ENCODE measurements at regions not wholly inside any gene's neighbourhood (a gene's known extent, or its start where the extent isn't known, plus 50 kb on each side); places are given as distances from the start of the nearest gene placed in this dataset.
"Not testable (repeated sequence)": the region's sequence is repeated elsewhere in the genome, so short reads cannot be mapped to it uniquely, and the experiment has no call there.

DNA sequence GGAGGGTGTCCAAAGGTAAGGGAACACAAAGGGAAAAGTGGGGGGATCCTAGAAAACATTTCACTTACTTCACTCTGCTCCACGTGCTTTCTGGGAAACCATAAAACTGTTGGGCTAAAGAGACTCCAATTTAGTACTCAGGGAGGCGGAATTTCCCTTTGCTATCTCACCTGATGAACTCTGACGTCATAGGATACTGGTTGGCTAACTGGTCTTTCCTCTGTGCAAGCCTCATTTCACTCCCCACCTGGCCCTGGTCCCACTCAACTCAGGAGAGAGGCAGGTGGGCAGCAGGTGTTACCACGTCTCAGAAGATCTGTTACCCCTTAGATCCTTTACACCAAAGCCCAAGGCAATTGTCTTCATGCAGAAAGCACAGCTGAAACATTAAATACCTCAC lies 51.8 kb upstream of the PMAIP1 start:
- ChIA-PET POLR2A (interaction anchor here (1.3 kb wide), 1 partner anchor 57 kb away, joined by 4 read pairs; no protein-coding TSS in a partner anchor), CTCF (no interaction called here)
- DNase-seq: no peak
- Mint-ChIP-seq H3K27ac (peak overlapping the region; percentile 21), H3K9me3 (ENCODE audit: low read depth) (no peaks in the 10 kb centered on the region), H3K36me3 (ENCODE audit: low read depth) (no peaks in the 10 kb centered on the region), H3K4me1 (peaks cover 16% of the 10 kb centered on the region), H3K27me3 (no peaks in the 10 kb centered on the region), H3K4me3 (no peak overlapping the region)
- intact Hi-C loops (cut with DNase I, micrococcal nuclease): no loop called here
- no peak for ATAC-seq

- not testable (repeated sequence) for H3K36me3 Mint-ChIP-seq (ENCODE audit: low read depth); H3K9me3 Mint-ChIP-seq (ENCODE audit: low read depth); H3K27me3 Mint-ChIP-seq; H3K4me3 Mint-ChIP-seq
- DNase-seq (peak; percentile 18), ATAC-seq (peak; percentile 42)
- Mint-ChIP-seq H3K4me1 (peaks cover 16% of the 10 kb centered on the region), H3K27ac (peak overlapping the region; percentile 64)
- CTCF ChIA-PET: interaction anchor here (0.7 to 1.4 kb wide), 2 partner anchors 11 to 13 kb away, joined by 3 read pairs; no protein-coding TSS in a partner anchor
- intact Hi-C loops (cut with DNase I, micrococcal nuclease): loop anchor here in 1 of 2 experiments (2.0 kb wide), 1 partner anchor 51 kb away; the partner anchor contains the start of gene PMAIP1
- POLR2A ChIA-PET: interaction anchor here (0.6 to 1.3 kb wide), 2 partner anchors 55 to 57 kb away, joined by 3 to 4 read pairs; no protein-coding TSS in a partner anchor
Observed at GRCh38 chr18:59847491-59847846, 52.3 kb upstream of the PMAIP1 start.

- H3K9me3 Mint-ChIP-seq (ENCODE audit: low read depth): no peaks in the 10 kb centered on the region
- no peaks in the 10 kb centered on the region for H3K36me3 Mint-ChIP-seq (ENCODE audit: low read depth)
- ATAC-seq (peak; percentile 99), DNase-seq (peak; percentile 81)
- no peaks in the 10 kb centered on the region for H3K27me3 Mint-ChIP-seq
- peak overlapping the region; percentile 64 for H3K27ac Mint-ChIP-seq
- ChIA-PET POLR2A (interaction anchor here (0.6 to 1.3 kb wide), 2 partner anchors 56 to 58 kb away, joined by 3 to 4 read pairs; no protein-coding TSS in a partner anchor), CTCF (interaction anchor here (0.7 to 1.4 kb wide), 2 partner anchors 11 to 13 kb away, joined by 3 read pairs; no protein-coding TSS in a partner anchor)
- H3K4me3 Mint-ChIP-seq: no peak overlapping the region
- intact Hi-C loops (cut with DNase I, micrococcal nuclease): loop anchor here in 1 of 2 experiments (2.0 kb wide), 1 partner anchor 52 kb away; the partner anchor contains the start of gene PMAIP1
- H3K4me1 Mint-ChIP-seq: peaks cover 16% of the 10 kb centered on the region
Observed at GRCh38 chr18:59846814-59847490, 52.8 kb upstream of the PMAIP1 start.

DNA sequence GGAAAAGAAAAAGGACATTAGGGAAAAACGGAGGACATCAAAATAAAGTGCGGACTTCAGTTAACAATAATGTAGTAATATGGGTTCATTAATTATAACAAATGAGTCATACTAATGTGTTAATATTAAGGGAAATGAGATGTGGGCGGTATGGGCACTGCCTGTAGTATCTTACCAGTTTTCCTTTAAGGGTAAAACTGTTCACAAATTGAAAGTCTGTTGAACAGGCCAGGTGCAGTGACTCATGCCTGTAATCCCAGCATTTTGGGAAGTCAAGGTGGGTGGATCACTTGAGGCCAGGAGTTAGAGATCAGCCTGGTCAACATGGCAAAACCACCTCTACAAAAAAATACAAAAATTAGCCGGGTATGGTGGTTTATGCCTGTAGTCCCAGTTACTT lies 56.8 kb upstream of the PMAIP1 start:
- intact Hi-C loops (cut with DNase I, micrococcal nuclease): no loop called here
- ATAC-seq: no peak
- Mint-ChIP-seq H3K4me1 (peaks cover 12% of the 10 kb centered on the region), H3K36me3 (ENCODE audit: low read depth) (no peaks in the 10 kb centered on the region), H3K27me3 (no peaks in the 10 kb centered on the region), H3K27ac (no peak overlapping the region), H3K4me3 (no peak overlapping the region), H3K9me3 (ENCODE audit: low read depth) (no peaks in the 10 kb centered on the region)
- DNase-seq: no peak
- ChIA-PET POLR2A (no interaction called here), CTCF (no interaction called here)

GRCh38 chr18:59839931-59840685 lies 59.7 kb upstream of the PMAIP1 start:
- POLR2A ChIA-PET: interaction anchor here (0.5 kb wide), 1 partner anchor 69 kb away, joined by 4 read pairs; no protein-coding TSS in a partner anchor
- Mint-ChIP-seq H3K27ac (no peak overlapping the region), H3K4me1 (no peaks in the 10 kb centered on the region), H3K9me3 (ENCODE audit: low read depth) (no peaks in the 10 kb centered on the region), H3K4me3 (no peak overlapping the region), H3K36me3 (ENCODE audit: low read depth) (no peaks in the 10 kb centered on the region), H3K27me3 (peaks cover 5% of the 10 kb centered on the region)
- CTCF ChIA-PET: interaction anchor here (0.6 to 2.6 kb wide), 6 partner anchors 11 to 226 kb away, joined by 3 to 12 read pairs (median 4); no protein-coding TSS in a partner anchor
- DNase-seq (no peak), ATAC-seq (no peak)
- intact Hi-C loops (cut with DNase I, micrococcal nuclease): loop anchor here (5.0 kb wide), 4 partner anchors 42 to 712 kb away; no protein-coding TSS in a partner anchor

- intact Hi-C loops (cut with DNase I, micrococcal nuclease): loop anchor here (5.0 kb wide), 4 partner anchors 43 to 713 kb away; no protein-coding TSS in a partner anchor
- H3K27me3 Mint-ChIP-seq: peaks cover 5% of the 10 kb centered on the region
- no peak overlapping the region for H3K4me3 Mint-ChIP-seq
- H3K36me3 Mint-ChIP-seq (ENCODE audit: low read depth): no peaks in the 10 kb centered on the region
- ChIA-PET POLR2A (no interaction called here), CTCF (interaction anchor here (0.6 to 2.6 kb wide), 4 partner anchors 16 to 380 kb away, joined by 4 to 12 read pairs (median 4); no protein-coding TSS in a partner anchor)
- peaks cover 3% of the 10 kb centered on the region for H3K4me1 Mint-ChIP-seq
- no peak overlapping the region for H3K27ac Mint-ChIP-seq
- ATAC-seq (no peak), DNase-seq (no peak)
- H3K9me3 Mint-ChIP-seq (ENCODE audit: low read depth): no peaks in the 10 kb centered on the region
Observed at GRCh38 chr18:59839246-59839645, 60.5 kb upstream of the PMAIP1 start.

GRCh38 chr18:59837586-59837985 lies 62.2 kb upstream of the PMAIP1 start:
- intact Hi-C loops (cut with DNase I, micrococcal nuclease): loop anchor here (2.0 to 5.0 kb wide), 6 partner anchors 45 to 715 kb away; partner anchors contain the start of gene PMAIP1 (in 2 of the 2)
- no peak overlapping the region for H3K4me3 Mint-ChIP-seq
- H3K4me1 Mint-ChIP-seq: peaks cover 10% of the 10 kb centered on the region
- ATAC-seq (peak; percentile 60), DNase-seq (peak; percentile 56)
- peaks cover 5% of the 10 kb centered on the region for H3K27me3 Mint-ChIP-seq
- ChIA-PET POLR2A (interaction anchor here (0.7 kb wide), 1 partner anchor 116 kb away, joined by 3 read pairs; no protein-coding TSS in a partner anchor), CTCF (interaction anchor here (0.7 to 1.4 kb wide), 5 partner anchors 14 to 230 kb away, joined by 3 read pairs; no protein-coding TSS in a partner anchor)
- no peaks in the 10 kb centered on the region for H3K9me3 Mint-ChIP-seq (ENCODE audit: low read depth)
- H3K36me3 Mint-ChIP-seq (ENCODE audit: low read depth): no peaks in the 10 kb centered on the region
- no peak overlapping the region for H3K27ac Mint-ChIP-seq

- peaks cover 10% of the 10 kb centered on the region for H3K4me1 Mint-ChIP-seq
- no peaks in the 10 kb centered on the region for H3K36me3 Mint-ChIP-seq (ENCODE audit: low read depth)
- no peak for DNase-seq
- H3K9me3 Mint-ChIP-seq (ENCODE audit: low read depth): no peaks in the 10 kb centered on the region
- H3K4me3 Mint-ChIP-seq: no peak overlapping the region
- no peak for ATAC-seq
- POLR2A ChIA-PET: no interaction called here
- H3K27me3 Mint-ChIP-seq: peaks cover 5% of the 10 kb centered on the region
- CTCF ChIA-PET: interaction anchor here (0.9 to 2.0 kb wide), 6 partner anchors 11 to 486 kb away, joined by 3 to 6 read pairs (median 4); no protein-coding TSS in a partner anchor
- H3K27ac Mint-ChIP-seq: no peak overlapping the region
- intact Hi-C loops (cut with DNase I, micrococcal nuclease): loop anchor here (2.0 to 5.0 kb wide), 6 partner anchors 47 to 717 kb away; partner anchors contain the start of gene PMAIP1 (in 2 of the 2)
Observed at GRCh38 chr18:59835605-59836379, 64.0 kb upstream of the PMAIP1 start.

DNA sequence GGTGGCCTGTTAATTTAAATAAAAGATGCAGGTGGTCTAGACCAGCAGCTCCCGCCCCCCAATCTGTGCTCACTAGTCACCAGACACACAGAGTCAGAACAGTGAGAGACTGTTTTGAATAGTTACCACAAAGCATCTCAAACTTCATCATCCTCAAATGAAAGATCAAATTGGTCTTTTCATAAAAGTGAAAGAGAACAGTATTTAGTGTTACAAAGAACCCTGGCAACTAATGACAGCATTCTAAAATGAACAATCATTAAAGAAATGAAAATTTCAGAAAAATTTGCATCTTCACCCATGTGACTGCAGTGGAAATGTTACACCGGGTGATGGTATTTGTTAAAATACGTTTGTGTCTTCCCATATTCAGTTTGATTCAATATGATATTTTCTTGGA lies 65.5 kb upstream of the PMAIP1 start:
- H3K36me3 Mint-ChIP-seq (ENCODE audit: low read depth): no peaks in the 10 kb centered on the region

GRCh38 chr18:59833785-59834184 lies 66.0 kb upstream of the PMAIP1 start:
- Mint-ChIP-seq H3K36me3 (ENCODE audit: low read depth) (no peaks in the 10 kb centered on the region), H3K9me3 (ENCODE audit: low read depth) (no peaks in the 10 kb centered on the region), H3K27me3 (peaks cover 5% of the 10 kb centered on the region), H3K4me3 (no peak overlapping the region), H3K27ac (no peak overlapping the region), H3K4me1 (peaks cover 10% of the 10 kb centered on the region)
- ATAC-seq (peak; percentile 82), DNase-seq (peak; percentile 48)
- ChIA-PET CTCF (interaction anchor here (0.6 to 1.5 kb wide), 4 partner anchors 10 to 474 kb away, joined by 3 to 4 read pairs (median 3); no protein-coding TSS in a partner anchor), POLR2A (interaction anchor here (0.7 to 1.3 kb wide), 2 partner anchors 49 to 67 kb away, joined by 5 read pairs; no protein-coding TSS in a partner anchor)
- intact Hi-C loops (cut with DNase I, micrococcal nuclease): loop anchor here in 1 of 2 experiments (1.0 kb wide), 1 partner anchor 94 kb away; no protein-coding TSS in a partner anchor

More for the DNA sequence above, 65.5 kb upstream of the PMAIP1 start:
- no peak overlapping the region for H3K4me3 Mint-ChIP-seq
- H3K27ac Mint-ChIP-seq: no peak overlapping the region
- POLR2A ChIA-PET: interaction anchor here (0.7 to 1.3 kb wide), 2 partner anchors 48 to 67 kb away, joined by 5 read pairs; no protein-coding TSS in a partner anchor
- CTCF ChIA-PET: interaction anchor here (0.8 to 1.5 kb wide), 3 partner anchors 13 to 154 kb away, joined by 3 to 4 read pairs (median 3); no protein-coding TSS in a partner anchor
- no peaks in the 10 kb centered on the region for H3K9me3 Mint-ChIP-seq (ENCODE audit: low read depth)
- peak; percentile 22 for DNase-seq
- intact Hi-C loops (cut with DNase I, micrococcal nuclease): loop anchor here in 1 of 2 experiments (1.0 kb wide), 1 partner anchor 93 kb away; no protein-coding TSS in a partner anchor
- peak; percentile 79 for ATAC-seq
- H3K27me3 Mint-ChIP-seq: peaks cover 5% of the 10 kb centered on the region
- H3K4me1 Mint-ChIP-seq: peaks cover 10% of the 10 kb centered on the region
